HuH-7 (cell line): ENCODE measurements at regions not wholly inside any gene's neighbourhood (a gene's known extent, or its start where the extent isn't known, plus 50 kb on each side); places are given as distances from the start of the nearest gene placed in this dataset.
"Not testable (repeated sequence)": the region's sequence is repeated elsewhere in the genome, so short reads cannot be mapped to it uniquely, and the experiment has no call there.

Experiments used
- DNase-seq: peaks from one replicate; pipeline ENCODE4 v3.0.0; 2011; ENCODE audit warnings: low spot score

DNA sequence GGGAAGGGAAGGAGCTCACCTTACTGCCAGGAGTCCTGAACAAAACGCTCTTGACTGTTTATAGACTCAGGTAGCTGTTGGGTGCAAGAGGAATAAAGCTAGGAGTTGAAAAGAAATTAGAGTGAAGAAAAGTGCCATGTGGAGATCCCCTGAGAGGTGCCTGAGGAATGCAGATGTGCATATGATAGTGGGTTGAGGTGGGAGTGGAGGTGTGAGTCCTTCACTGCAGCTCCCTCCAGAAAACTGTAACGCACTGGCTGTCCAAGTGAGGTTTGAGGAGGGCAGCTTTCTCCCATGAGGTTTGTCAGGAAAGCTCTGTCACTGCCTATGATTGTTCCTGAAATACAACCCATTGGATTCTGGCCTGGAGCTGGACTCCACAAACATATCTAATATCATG is 904.8 kb upstream of the POT1 start:
- no peak for DNase-seq

DNA sequence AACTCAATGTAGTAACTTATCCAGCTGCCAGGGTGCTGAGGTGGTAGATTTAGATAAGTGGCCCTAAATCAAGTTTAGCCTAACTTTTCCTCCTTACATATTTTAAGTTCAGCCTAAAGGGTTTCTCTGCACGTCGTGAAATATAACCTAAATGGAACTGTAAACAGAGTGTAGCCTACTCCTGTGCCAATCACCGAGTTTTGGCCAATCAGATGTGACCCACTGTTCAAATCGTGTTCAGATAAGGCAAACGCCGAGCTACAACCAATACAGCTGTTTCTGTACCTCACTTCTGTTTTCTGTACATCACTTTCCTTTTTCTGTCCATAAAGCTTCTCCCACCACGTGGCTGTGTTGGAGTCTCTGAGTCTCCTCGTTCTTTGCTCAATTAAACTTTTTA is 904.2 kb upstream of the POT1 start:
- no peak for DNase-seq

GRCh38 chr7:125830743-125831142 is 901.1 kb upstream of the POT1 start:
- no peak for DNase-seq

- DNase-seq: no peak
Observed at GRCh38 chr7:125828153-125828700, 898.6 kb upstream of the POT1 start.

GRCh38 chr7:125823538-125823937 is 893.9 kb upstream of the POT1 start:
- DNase-seq: no peak

DNA sequence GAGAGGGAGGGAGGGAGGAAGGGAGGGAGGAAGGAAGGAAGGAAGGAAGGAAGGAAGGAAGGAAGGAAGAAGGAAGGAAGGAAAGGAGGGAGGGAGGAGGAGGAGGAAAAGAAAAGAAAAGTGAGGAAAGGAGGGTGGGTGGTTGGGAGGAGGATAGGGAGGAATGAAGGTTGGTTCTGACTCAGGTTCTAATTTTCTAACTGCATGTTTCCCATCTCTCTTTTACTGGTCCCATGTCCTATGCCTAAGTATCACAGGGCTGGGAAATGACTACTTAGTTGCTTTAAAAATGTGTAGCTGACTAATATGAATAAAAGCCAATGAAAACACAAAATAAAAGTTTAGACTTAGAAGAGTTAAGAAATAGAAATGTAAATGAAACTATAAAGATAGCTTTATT is 890.9 kb upstream of the POT1 start:
- DNase-seq: no peak

GRCh38 chr7:125814100-125814499 is 884.5 kb upstream of the POT1 start:
- DNase-seq: no peak

DNA sequence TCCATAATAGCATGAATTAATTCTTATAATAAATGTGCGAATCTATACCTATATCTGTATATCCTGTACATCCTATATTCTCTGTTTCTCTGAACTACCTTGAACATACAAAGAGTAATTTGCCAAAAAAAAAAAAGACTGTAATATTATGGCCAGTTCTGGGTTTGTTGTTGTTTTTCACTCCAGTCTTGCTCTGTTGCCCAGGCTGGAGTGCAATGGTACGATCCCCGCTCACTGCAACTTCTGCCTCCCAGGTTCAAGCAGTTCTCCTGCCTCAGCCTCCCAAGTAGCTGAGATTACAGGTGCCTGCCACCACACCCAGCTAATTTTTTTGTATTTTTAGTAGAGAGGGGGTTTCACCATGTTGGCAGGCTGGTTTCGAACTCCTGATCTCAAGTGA is 876.9 kb upstream of the POT1 start:
- not testable (repeated sequence) for DNase-seq

GRCh38 chr7:125804273-125804672 is 874.6 kb upstream of the POT1 start:
- no peak for DNase-seq

DNA sequence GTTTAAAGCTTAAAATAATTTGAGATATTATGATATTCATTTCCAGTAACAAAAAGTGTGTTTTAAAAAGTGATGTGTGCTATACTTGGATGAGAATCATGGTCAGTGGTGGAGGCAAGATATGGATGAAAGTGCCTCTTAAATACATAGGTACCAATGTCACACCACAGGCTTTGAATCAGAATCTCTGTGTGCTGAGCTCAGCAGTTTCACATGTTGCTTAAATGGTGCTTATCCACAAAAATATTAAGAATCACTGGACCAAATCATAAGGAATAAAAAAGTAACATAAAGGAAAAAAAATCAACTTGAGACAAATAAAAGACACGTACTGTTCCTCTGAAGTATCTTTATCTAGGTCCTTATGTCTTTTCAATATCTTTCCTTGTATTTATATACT is 850.5 kb upstream of the POT1 start:
- DNase-seq: no peak

DNA sequence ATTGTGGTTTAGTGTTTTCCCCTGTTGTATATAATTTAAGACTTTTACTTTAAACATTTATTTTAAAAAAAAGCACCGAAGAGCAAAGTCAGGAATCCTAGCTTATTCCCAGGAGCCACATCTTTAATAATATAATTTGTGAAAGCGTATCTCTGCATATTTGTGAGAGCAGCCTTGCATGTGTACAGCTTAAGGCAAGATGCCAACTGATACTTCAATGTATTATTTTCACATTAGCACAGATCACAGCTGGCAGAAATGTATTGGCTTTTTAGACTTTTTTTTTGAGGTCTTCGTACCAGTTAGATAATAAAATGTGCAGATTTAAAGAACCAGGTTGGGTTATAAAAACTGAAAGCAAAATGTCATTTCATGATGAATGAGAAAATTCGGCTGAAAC is 845.7 kb upstream of the POT1 start:
- DNase-seq: no peak

DNA sequence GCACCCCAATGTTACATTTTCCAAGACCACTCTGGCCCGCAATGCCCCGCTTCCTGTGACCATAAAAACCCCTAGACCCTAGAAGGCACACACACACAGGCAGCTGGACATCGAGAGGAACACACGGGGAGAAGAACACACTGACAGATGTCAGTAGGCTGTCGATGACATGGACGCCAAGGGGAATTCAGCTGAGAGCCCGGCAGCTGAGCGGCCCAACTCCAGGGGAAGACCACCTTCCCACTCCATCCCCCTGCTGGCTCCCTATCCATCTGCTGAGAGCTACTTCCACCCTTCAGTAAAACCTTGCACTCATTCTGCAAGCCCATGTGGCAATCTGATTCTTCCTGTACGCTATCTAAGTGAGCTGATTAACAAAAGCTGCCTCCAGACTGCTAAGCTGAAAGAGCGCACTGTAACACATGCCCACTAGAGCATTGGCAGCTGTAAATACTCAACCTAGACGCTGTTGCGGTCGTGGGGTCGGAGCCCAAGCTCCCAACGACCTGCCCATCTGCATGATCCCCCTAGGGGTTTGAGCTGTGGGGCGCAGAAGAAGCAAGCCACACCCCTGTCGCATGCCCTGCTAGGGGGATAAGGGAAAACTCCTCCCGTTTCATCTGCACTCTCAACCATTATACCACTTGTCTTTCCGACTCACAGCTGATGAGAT is 843.6 kb upstream of the POT1 start:
- no peak for DNase-seq

DNA sequence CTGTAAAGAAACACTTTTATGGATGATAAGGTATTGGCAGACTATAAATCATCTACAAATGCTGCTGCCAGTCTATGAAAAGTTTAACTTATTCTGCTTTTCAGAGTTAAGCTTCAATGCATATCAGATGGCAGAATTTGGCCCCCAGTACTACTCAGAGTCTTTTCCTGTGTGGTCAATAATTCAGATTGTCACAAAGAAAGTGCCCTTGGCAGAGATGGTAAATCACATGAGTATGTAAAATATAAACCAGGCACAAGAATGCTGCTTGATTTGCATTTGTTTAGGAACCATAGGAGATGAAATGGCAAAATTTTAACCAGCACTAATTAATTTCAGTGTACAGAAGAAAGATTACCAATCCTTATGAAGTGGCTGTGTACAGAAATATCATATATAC is 818.3 kb upstream of the POT1 start:
- no peak for DNase-seq

- DNase-seq: no peak
Observed at GRCh38 chr7:125746510-125746909, 816.9 kb upstream of the POT1 start.

GRCh38 chr7:125727215-125727614 is 797.6 kb upstream of the POT1 start:
- DNase-seq: no peak

DNA sequence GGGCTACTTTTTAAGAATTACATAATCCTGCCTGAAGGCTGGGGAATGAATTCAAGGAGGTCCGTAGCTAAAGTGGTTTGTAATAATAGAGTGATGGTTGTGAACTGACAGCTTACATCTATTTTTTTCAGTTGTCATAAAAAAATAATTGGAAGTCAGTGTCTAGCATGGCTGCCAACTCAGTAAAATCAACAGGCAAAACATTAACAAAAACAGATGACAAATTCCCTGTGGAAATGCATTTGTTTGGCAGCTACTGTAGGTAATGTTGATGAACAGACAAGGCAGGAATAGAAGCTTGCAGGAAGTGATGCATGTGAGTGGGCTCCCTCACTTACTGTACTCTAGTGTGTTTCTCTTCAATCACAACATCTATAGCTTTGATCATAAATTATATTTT is 766.0 kb upstream of the POT1 start:
- no peak for DNase-seq

DNA sequence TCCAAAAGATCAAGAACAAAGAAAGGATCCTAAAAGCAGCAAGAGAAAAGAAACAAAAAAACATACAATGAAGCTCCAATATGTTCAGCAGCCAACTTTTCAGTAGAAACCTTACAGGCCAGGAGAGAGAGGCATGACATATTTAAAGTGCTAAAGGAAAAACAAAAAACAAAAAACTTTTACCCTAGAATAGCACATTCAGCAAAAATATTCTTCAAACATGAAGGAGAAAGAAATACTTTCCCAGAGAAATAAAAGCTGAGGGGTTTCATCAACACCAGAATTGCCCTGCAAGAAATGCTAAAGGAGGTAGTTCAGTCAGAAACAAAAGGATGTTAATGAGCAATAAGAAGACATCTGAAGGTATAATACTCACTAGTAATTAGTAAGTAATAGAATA is 753.5 kb upstream of the POT1 start:
- no peak for DNase-seq

- DNase-seq: no peak
Observed at GRCh38 chr7:125681508-125681907, 751.9 kb upstream of the POT1 start.

DNA sequence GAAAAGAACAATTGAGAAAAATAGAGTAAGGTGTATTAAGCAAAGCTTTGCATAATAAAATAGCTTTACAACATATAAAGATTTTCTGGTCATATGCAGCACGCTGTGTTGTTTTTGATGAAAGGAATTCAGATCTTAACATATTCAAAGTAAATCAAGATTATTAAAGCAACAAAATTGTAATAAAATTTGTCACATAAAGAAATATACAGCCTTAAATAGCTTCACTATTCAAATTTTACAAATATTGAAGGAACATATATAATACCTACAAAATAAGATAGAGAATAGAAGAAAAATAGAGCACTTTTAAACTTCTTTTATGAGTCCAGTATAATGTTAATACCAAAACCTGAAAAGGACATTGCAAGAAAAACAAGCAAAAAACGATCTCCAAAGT is 749.1 kb upstream of the POT1 start:
- DNase-seq: no peak

DNA sequence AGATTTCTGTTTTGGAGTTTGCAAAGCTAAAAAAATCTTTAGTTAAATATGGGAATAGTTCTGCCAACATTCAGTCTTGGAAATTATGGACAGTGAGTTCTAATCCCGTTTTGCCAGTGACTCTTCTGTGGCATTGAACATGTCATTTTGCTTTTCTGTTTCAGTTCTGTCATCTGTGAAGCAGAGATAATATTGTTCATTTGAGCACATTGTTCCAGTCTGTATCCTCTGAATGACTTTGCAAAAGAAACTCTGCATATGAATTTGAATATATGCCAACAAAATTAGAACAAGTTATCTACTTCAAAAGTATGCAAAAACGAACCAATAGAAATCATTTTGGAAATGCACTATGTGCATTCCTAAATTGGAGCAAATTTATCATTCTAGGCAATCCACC is 746.0 kb upstream of the POT1 start:
- no peak for DNase-seq

- DNase-seq: no peak
Observed at GRCh38 chr7:125675169-125675568, 745.5 kb upstream of the POT1 start.

DNA sequence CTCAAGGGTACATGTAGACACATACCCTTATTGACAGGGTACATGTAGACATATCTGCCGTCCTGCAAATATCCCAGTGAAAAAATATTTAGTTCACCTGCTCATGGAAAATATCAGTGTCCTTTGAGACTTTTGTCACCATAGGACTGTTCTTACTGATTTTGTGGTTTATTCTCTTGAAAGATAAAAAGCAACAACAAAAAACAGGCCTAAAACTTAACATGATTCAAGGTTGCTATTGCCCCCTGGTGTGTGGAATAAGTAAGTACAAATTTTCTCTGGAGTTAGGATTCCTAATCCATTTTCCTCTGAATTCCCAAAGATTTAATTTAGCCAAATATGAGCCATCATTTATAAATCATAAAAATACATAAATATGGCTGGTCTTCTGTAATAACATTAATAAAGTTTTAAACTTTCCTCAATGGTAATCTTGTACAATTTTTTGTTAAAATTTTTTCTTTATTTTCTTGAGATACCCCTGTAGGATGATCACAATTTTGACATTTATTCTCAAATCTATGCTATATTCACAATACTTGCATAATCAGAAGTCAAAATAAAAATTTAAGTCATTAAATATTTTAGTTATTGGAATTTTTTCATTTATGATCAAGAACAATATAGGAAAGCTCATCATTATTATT is 741.4 kb upstream of the POT1 start:
- DNase-seq: peak; percentile 4

DNA sequence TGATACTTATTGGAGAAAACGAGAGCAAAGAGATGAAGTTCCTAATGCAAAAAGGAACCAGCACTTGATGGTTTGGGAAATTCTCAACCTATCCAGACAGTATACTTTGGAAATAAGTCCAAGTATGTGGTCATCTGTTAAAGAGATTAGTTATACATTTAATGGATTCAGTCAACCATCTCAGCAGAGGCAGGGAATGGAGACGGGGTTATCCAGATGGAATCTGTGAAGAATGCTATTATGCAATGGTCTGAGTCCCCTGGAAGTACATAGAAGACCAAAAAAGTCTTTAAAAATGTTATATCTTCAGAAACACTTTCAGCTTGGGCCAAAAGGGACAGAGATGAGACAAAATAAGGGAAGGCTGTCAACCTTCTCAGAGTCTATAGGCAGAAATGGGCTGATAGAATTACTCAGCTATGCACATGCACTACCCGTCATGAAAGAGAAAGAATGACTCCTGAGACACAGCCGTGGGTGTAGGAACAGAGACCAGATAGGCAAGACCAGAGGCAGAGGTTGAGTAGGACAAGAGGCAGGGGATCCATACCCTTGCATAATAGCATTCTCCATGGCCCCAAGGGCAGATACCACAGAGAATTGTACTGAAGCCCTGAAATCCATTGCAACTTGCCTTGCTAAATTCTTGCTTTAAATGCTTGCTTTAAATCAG is 738.8 kb upstream of the POT1 start:
- no peak for DNase-seq
